ENCODE measurements at regions not wholly inside any gene's neighbourhood (a gene's known extent, or its start where the extent isn't known, plus 50 kb on each side); places are given as distances from the start of the nearest gene placed in this dataset.

DNA sequence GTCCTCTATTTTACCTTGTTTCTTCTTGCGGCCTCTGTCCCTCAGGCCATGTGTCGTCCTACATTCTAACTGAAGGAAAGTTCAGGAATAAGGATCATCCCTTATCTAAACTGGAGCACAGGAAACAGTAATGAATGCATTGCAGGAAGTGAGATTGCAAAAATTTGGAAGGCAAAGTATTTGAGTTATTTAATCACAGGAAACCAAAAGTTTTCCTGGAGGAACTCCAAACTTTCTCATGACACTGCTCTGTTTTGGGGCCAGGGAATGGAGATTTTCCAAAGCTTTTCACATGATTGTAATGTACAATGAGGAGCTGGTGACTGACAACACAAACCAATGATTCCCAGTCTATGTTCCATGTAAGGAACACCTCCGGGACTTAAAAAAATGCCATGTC lies 57.8 kb upstream of the PLSCR4 start:
- DNase-seq (ENCODE audit: low spot score): no peak

GRCh38 chr3:146308222-146308621 lies 57.3 kb upstream of the PLSCR4 start:
- no peak for DNase-seq (ENCODE audit: low spot score)
- FAIRE-seq: no peak

More for the DNA sequence above, 57.8 kb upstream of the PLSCR4 start:
- FAIRE-seq: no peak

GRCh38 chr3:146307456-146307725 lies 56.5 kb upstream of the PLSCR4 start:
- DNase-seq (ENCODE audit: low spot score) (no peak), FAIRE-seq (no peak)

- FAIRE-seq: no peak
- DNase-seq (ENCODE audit: low spot score): no peak
Observed at GRCh38 chr3:146306656-146307455, 56.0 kb upstream of the PLSCR4 start.

- FAIRE-seq (no peak), DNase-seq (ENCODE audit: low spot score) (no peak)
Observed at GRCh38 chr3:146305808-146306423, 55.0 kb upstream of the PLSCR4 start.

- no peak for DNase-seq (ENCODE audit: low spot score)
- no peak for FAIRE-seq
Observed at GRCh38 chr3:146300768-146301167, 49.9 kb upstream of the PLSCR4 start.
